ENCODE measurements at regions not wholly inside any gene's neighbourhood (a gene's known extent, or its start where the extent isn't known, plus 50 kb on each side); places are given as distances from the start of the nearest gene placed in this dataset.

DNA sequence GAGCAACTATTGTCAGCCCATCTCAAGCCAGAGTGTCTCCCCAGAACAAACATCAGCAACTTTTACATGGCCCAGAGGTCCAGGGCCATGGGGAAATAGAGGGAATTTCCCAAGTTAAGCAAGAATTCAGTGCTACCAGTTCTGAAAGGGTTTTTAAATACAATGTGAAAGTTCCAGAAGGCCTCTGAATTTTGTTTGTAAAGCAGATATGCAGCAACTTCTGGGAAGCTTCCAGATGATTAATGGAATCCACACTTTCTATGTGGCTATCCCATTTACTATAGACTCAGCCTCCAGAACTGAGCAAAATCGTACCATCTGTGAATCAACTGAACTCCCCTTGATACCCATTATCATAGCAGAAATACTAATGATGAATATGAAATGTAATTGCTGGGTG, 93.8 kb downstream of the FEM1C start:
- TF ChIP-seq, protein P1, sequence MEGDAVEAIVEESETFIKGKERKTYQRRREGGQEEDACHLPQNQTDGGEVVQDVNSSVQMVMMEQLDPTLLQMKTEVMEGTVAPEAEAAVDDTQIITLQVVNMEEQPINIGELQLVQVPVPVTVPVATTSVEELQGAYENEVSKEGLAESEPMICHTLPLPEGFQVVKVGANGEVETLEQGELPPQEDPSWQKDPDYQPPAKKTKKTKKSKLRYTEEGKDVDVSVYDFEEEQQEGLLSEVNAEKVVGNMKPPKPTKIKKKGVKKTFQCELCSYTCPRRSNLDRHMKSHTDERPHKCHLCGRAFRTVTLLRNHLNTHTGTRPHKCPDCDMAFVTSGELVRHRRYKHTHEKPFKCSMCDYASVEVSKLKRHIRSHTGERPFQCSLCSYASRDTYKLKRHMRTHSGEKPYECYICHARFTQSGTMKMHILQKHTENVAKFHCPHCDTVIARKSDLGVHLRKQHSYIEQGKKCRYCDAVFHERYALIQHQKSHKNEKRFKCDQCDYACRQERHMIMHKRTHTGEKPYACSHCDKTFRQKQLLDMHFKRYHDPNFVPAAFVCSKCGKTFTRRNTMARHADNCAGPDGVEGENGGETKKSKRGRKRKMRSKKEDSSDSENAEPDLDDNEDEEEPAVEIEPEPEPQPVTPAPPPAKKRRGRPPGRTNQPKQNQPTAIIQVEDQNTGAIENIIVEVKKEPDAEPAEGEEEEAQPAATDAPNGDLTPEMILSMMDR (IDR thresholded peaks at IDR 0.05), result no peak
- no peak for TF ChIP-seq POLR2A (IDR thresholded peaks at IDR 0.05)
